ENCODE measurements at regions not wholly inside any gene's neighbourhood (a gene's known extent, or its start where the extent isn't known, plus 50 kb on each side); places are given as distances from the start of the nearest gene placed in this dataset.
"Not testable (repeated sequence)": the region's sequence is repeated elsewhere in the genome, so short reads cannot be mapped to it uniquely, and the experiment has no call there.

DNA sequence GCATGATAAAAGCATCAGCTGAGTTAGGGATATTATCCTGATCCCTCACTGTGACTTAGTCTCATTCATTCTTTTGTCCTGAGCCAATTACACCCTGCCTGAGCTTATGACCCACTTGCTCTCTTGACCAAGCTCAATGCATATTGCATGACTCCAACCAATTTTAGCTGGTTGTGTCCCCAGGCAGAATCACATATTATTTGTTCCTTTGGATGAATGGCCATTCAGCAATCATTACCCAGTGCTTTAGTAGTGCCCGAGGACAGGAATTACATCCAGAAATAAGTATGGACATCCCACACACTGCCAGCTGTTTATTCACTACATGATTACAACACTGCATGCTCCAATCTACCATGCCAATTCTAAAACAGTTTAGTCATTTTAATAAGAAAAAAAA is 322.5 kb downstream of the ZBBX start:
- no peaks in the 10 kb centered on the region for H3K27me3 ChIP-seq (ENCODE audit: control insufficient read depth, insufficient read depth, low read length)
- H3K36me3 ChIP-seq (ENCODE audit: control insufficient read depth, insufficient read depth, low read length) = no peaks in the 10 kb centered on the region
- DNase-seq (ENCODE audit: low read depth, low spot score) = no peak
- H3K4me3 ChIP-seq (ENCODE audit: low read length) = no peak overlapping the region
- H3K27ac ChIP-seq (ENCODE audit: low read length) = no peak overlapping the region
- H3K9me3 ChIP-seq (ENCODE audit: control insufficient read depth, insufficient read depth, low read length) = no peaks in the 10 kb centered on the region; the same call in 1 of the 2 replicates
- no CpG with 5 or more reads among the region's 1 CpG for WGBS (ENCODE audit: insufficient coverage, insufficient read length)
- H3K4me1 ChIP-seq (ENCODE audit: control insufficient read depth, insufficient read depth, low read length) = no peaks in the 10 kb centered on the region

DNA sequence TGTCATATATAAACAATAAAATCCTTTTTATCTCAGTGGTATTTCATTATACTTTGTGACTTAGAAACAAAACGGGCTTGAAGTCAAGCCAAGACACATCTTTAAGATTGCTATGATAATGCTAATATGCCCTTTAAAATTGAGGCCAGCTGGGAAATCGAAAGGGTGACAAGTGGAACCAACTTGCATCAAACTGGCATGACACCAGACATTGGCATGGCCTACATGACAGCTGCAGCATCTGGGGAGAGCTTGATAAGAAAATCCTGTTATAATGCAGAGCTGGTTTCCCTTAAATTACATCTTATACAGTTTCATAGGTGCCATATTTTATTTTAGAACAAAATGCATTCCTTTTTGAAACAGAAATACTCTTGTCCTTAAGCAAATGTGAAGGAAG is 325.2 kb downstream of the ZBBX start:
- H3K4me1 ChIP-seq (ENCODE audit: control insufficient read depth, insufficient read depth, low read length) = peaks cover 2% of the 10 kb centered on the region; the same call in 1 of the 2 replicates
- no peak overlapping the region for H3K4me3 ChIP-seq (ENCODE audit: low read length)
- H3K27me3 ChIP-seq (ENCODE audit: control insufficient read depth, insufficient read depth, low read length) = no peaks in the 10 kb centered on the region
- WGBS (ENCODE audit: insufficient coverage, insufficient read length) = no CpG with 5 or more reads among the region's 2 CpGs
- DNase-seq (ENCODE audit: low read depth, low spot score) = no peak
- no peaks in the 10 kb centered on the region for H3K36me3 ChIP-seq (ENCODE audit: control insufficient read depth, insufficient read depth, low read length)
- H3K9me3 ChIP-seq (ENCODE audit: control insufficient read depth, insufficient read depth, low read length) = no peaks in the 10 kb centered on the region; the same call in 1 of the 2 replicates
- no peak overlapping the region for H3K27ac ChIP-seq (ENCODE audit: low read length)

DNA sequence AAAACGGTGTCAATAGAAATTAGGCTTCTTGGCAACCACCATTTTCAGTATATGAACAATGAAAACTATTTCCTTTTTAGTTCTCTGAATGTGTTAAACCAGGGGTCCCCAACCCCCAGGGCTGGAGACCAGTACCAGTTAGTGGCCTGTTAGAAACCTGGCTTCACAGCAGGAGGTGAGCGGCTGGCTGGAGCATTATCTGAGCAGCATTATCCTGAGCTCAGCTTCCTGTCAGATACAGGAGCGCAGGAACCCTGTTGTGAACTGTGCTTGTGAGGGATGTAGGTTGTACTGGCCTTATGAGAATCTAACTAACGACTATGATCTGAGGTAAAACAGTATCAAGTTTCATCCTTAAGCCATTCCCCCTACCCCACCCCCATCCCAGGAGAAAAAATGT is 328.7 kb downstream of the ZBBX start:
- no peak for DNase-seq (ENCODE audit: low read depth, low spot score)
- Histone ChIP-seq H3K9me3 (ENCODE audit: control insufficient read depth, insufficient read depth, low read length) (no peaks in the 10 kb centered on the region), H3K4me3 (ENCODE audit: low read length) (no peak overlapping the region), H3K27me3 (ENCODE audit: control insufficient read depth, insufficient read depth, low read length) (no peaks in the 10 kb centered on the region), H3K36me3 (ENCODE audit: control insufficient read depth, insufficient read depth, low read length) (no peaks in the 10 kb centered on the region), H3K4me1 (ENCODE audit: control insufficient read depth, insufficient read depth, low read length) (peaks cover 2% of the 10 kb centered on the region; the same call in 1 of the 2 replicates), H3K27ac (ENCODE audit: low read length) (no peak overlapping the region)
- WGBS (ENCODE audit: insufficient coverage, insufficient read length) = no CpG with 5 or more reads among the region's 4 CpGs

DNA sequence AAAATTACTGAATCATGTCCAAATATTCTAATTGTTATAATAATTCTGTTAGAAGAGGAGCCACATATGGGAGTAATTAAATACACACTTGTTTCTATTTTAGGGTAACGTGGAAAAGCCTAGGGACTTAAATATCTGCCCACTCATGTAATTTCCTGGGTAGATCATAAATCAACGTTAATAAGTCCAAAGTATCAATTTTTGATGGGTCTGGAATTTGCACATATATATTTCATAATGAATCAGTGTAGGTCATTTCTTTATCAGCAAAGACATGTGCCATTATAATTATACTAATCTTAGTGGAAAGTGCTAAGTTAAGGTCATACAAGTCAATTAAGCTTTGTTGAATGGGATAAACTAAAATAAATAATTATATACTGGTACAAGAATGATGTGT is 346.2 kb downstream of the ZBBX start:
- no peaks in the 10 kb centered on the region for H3K9me3 ChIP-seq (ENCODE audit: control insufficient read depth, insufficient read depth, low read length)
- no CpG with 5 or more reads among the region's 2 CpGs for WGBS (ENCODE audit: insufficient coverage, insufficient read length)
- H3K4me1 ChIP-seq (ENCODE audit: control insufficient read depth, insufficient read depth, low read length) = no peaks in the 10 kb centered on the region
- no peak for DNase-seq (ENCODE audit: low read depth, low spot score)
- no peak overlapping the region for H3K4me3 ChIP-seq (ENCODE audit: low read length)
- H3K27me3 ChIP-seq (ENCODE audit: control insufficient read depth, insufficient read depth, low read length) = no peaks in the 10 kb centered on the region
- no peaks in the 10 kb centered on the region for H3K36me3 ChIP-seq (ENCODE audit: control insufficient read depth, insufficient read depth, low read length)
- H3K27ac ChIP-seq (ENCODE audit: low read length) = no peak overlapping the region

DNA sequence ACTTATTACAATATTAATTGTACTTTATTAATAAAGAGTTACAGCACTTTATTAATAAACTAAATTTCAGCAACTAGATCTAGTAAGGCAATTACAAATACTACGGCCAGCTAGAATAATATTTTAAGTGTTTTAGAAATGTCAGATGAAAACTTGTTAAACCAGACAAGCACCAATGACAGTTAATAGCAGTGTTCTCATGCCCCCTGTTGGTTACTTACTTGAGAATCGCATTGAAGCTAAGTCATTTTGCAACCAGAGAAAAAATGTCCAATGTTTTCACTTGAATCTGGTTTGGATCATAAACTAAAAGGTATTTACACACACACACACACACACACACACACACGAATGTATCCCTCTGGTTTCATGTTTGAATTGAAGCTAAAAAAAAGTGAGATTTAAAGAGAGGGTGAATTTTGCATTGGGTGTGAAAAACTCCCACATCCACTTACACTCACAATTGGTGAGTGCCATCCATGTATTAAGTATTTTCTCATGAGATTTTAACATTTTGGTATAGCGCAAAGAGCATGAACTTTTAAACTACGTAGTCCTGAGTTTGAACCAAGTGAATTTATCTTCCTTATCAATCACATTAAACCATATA is 347.7 kb downstream of the ZBBX start:
- Histone ChIP-seq H3K9me3 (ENCODE audit: control insufficient read depth, insufficient read depth, low read length) (no peaks in the 10 kb centered on the region), H3K36me3 (ENCODE audit: control insufficient read depth, insufficient read depth, low read length) (no peaks in the 10 kb centered on the region), H3K4me1 (ENCODE audit: control insufficient read depth, insufficient read depth, low read length) (no peaks in the 10 kb centered on the region), H3K4me3 (ENCODE audit: low read length) (no peak overlapping the region), H3K27me3 (ENCODE audit: control insufficient read depth, insufficient read depth, low read length) (no peaks in the 10 kb centered on the region), H3K27ac (ENCODE audit: low read length) (no peak overlapping the region)
- WGBS (ENCODE audit: insufficient coverage, insufficient read length) = no CpG with 5 or more reads among the region's 5 CpGs
- DNase-seq (ENCODE audit: low read depth, low spot score) = peak; percentile 37

DNA sequence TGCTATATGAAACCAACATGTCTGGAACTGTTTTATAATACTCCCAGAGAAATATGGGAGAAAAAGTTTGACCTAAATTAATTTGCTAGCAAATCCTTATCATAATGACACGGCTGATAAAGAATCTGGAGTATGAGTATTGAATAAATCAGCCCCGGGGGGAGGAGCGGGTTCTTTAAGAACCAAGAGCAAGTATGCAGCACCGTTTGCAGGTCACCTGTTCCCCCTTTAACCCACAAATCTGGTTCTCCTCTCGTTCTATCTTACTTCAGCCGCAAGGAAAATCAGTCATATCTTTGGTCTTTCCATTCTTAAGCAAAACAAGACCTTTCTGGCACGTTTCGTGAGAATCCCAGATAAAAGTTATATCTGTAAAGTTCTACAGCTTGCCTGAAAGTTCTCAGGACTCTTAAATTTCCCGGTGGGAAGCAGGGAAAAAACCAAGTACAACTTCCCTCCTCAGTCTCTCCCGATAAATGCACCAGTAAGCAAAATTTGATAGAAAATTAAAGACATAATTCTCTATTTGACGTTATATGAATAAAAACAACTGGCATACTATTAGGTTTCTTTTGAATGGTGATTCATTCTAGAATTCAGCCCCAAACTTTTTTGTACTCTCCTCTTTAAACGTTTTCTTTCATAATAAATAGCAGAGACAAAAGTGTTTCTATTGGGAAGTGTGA is 348.6 kb downstream of the ZBBX start:
- no peaks in the 10 kb centered on the region for H3K27me3 ChIP-seq (ENCODE audit: control insufficient read depth, insufficient read depth, low read length)
- H3K27ac ChIP-seq (ENCODE audit: low read length) = no peak overlapping the region
- H3K36me3 ChIP-seq (ENCODE audit: control insufficient read depth, insufficient read depth, low read length) = no peaks in the 10 kb centered on the region
- H3K9me3 ChIP-seq (ENCODE audit: control insufficient read depth, insufficient read depth, low read length) = no peaks in the 10 kb centered on the region
- WGBS (ENCODE audit: insufficient coverage, insufficient read length) = no CpG with 5 or more reads among the region's 12 CpGs
- H3K4me1 ChIP-seq (ENCODE audit: control insufficient read depth, insufficient read depth, low read length) = no peaks in the 10 kb centered on the region
- H3K4me3 ChIP-seq (ENCODE audit: low read length) = no peak overlapping the region
- no peak for DNase-seq (ENCODE audit: low read depth, low spot score)

DNA sequence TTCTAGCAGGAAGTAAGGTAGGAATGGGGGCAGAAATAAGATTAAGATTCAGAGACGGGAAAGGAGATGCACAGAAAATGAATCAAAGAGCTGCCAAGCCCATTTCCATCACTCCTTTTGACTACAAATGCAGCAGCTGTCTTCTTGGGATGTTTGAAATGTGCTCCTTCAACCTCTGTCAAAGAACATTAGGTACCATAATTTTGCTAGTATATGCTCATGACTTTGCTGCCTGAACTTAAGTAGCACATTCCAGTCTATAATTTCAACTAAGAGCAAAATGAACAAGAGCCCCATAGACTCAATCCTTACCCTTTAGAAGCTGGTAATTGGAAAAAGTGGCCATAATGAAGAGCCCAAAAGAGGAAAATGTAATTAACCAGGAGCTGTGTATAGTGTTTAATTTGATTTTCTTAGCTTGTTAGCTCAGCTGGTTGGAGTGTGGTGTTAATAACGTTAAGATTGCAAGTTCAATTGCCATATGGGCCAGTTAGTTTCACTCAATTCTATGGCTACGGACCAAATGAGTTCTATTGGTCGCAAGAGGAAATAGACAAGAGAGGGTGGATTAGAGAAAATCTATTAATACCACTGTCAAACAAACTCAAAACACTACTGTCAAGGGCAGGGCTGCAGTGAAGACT is 349.9 kb downstream of the ZBBX start:
- no CpG with 5 or more reads among the region's 4 CpGs for whole genome bisulfite sequencing (ENCODE audit: insufficient coverage, insufficient read length)
- Histone ChIP-seq H3K4me1 (ENCODE audit: control insufficient read depth, insufficient read depth, low read length) (no peaks in the 10 kb centered on the region), H3K36me3 (ENCODE audit: control insufficient read depth, insufficient read depth, low read length) (no peaks in the 10 kb centered on the region), H3K27ac (ENCODE audit: low read length) (no peak overlapping the region), H3K4me3 (ENCODE audit: low read length) (no peak overlapping the region), H3K27me3 (ENCODE audit: control insufficient read depth, insufficient read depth, low read length) (no peaks in the 10 kb centered on the region), H3K9me3 (ENCODE audit: control insufficient read depth, insufficient read depth, low read length) (no peaks in the 10 kb centered on the region)
- DNase-seq (ENCODE audit: low read depth, low spot score) = no peak

DNA sequence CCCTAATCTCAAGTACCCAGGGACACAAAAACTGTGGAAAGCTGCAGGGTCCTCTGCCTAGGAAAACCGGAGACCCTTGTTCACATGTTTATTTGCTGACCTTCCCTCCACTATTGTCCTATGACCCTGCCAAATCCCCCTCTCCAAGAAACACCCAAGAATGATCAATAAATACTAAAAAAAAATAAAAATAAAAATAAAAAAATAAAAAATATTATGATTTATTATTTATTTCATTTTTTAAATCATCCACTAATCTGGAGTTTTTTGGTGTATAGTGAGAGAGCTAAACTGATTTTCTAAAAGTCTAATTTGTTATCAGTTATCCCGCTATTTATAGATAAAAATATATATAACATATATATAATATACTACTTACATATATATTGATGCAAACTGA is 360.6 kb downstream of the ZBBX start:
- not testable (repeated sequence) for H3K4me3 ChIP-seq (ENCODE audit: low read length); H3K4me1 ChIP-seq (ENCODE audit: control insufficient read depth, insufficient read depth, low read length); DNase-seq (ENCODE audit: low read depth, low spot score); H3K36me3 ChIP-seq (ENCODE audit: control insufficient read depth, insufficient read depth, low read length); H3K27me3 ChIP-seq (ENCODE audit: control insufficient read depth, insufficient read depth, low read length); H3K27ac ChIP-seq (ENCODE audit: low read length); H3K9me3 ChIP-seq (ENCODE audit: control insufficient read depth, insufficient read depth, low read length)
- no CpG with 5 or more reads among the region's 2 CpGs for WGBS (ENCODE audit: insufficient coverage, insufficient read length)

DNA sequence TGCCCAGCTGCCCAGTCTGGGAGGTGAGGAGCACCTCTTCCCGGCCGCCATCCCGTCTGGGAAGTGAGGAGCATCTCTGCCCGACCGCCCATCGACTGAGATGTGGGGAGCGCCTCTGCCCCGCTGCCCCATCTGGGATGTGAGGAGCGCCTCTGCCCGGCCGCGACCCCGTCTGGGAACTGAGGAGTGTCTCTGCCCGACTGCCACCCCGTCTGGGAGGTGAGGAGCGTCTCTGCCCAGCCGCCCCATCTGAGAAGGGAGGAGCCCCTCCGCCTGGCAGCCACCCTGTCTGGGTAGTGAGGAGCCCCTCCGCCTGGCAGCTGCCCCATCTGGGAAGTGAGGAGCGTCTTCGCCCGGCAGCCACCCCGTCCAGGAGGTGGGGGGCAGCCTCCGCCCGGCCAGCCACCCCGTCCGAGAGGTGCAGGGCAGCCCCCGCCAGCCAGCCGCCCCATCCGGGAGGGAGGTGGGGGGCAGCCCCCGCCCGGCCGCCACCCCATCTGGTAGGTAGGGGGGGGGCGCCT is 361.4 kb downstream of the ZBBX start:
- H3K4me3 ChIP-seq (ENCODE audit: low read length); H3K27me3 ChIP-seq (ENCODE audit: control insufficient read depth, insufficient read depth, low read length); H3K36me3 ChIP-seq (ENCODE audit: control insufficient read depth, insufficient read depth, low read length); DNase-seq (ENCODE audit: low read depth, low spot score); H3K27ac ChIP-seq (ENCODE audit: low read length); H3K9me3 ChIP-seq (ENCODE audit: control insufficient read depth, insufficient read depth, low read length); H3K4me1 ChIP-seq (ENCODE audit: control insufficient read depth, insufficient read depth, low read length): not testable (repeated sequence)
- no CpG with 5 or more reads among the region's 34 CpGs for WGBS (ENCODE audit: insufficient coverage, insufficient read length)

DNA sequence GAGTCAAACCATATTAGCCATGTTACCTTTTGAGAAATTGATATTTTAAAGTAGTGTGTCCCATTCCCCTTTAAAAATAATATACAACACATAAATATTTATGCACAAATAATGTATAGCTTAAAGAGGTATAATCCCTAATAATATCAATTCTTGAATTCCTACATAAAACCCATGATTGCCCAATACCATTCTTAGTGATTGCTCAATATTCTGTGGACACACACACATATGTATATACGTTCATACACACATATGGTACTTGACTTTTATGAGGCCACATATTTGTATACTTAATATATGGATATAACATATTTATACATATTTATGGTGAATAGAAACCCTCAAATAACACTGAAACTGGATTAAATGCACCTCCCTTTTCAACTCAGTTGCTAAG is 367.4 kb downstream of the ZBBX start:
- Histone ChIP-seq H3K4me1 (ENCODE audit: control insufficient read depth, insufficient read depth, low read length) (no peaks in the 10 kb centered on the region), H3K9me3 (ENCODE audit: control insufficient read depth, insufficient read depth, low read length) (no peaks in the 10 kb centered on the region), H3K27me3 (ENCODE audit: control insufficient read depth, insufficient read depth, low read length) (no peaks in the 10 kb centered on the region), H3K27ac (ENCODE audit: low read length) (no peak overlapping the region), H3K4me3 (ENCODE audit: low read length) (no peak overlapping the region), H3K36me3 (ENCODE audit: control insufficient read depth, insufficient read depth, low read length) (no peaks in the 10 kb centered on the region)
- no peak for DNase-seq (ENCODE audit: low read depth, low spot score)
- WGBS (ENCODE audit: insufficient coverage, insufficient read length) = no CpG with 5 or more reads among the region's 1 CpG

All from iPS DF 6.9 (cell line).